GM23338 (cell line): ENCODE measurements at regions not wholly inside any gene's neighbourhood (a gene's known extent, or its start where the extent isn't known, plus 50 kb on each side); places are given as distances from the start of the nearest gene placed in this dataset.

Experiments
- ATAC-seq: fragments of 200-7000 bp; cut with Tn5 transposase; 3 replicates; pipeline ENCODE4 v1.9.1; 2020
- DNase-seq: peaks from one replicate; pipeline ENCODE4 v3.0.0-alpha.2; 2015; ENCODE audit warnings: low spot score
- H2AFZ ChIP-seq: fragments of 200-600 bp; sonication (generic); 2 replicates; pipeline ENCODE4 v1.8.0; 2016; ENCODE audit warnings: antibody characterized with exemption, mild to moderate bottlenecking, moderate library complexity
- H3F3A ChIP-seq: fragments of 200-600 bp; sonication (generic); replicated peaks from 2 replicates; pipeline ENCODE4 v1.8.0; 2017; ENCODE audit warnings: antibody characterized with exemption, mixed run types, low read depth
- H3K27ac ChIP-seq: fragments of 200-600 bp; sonication (generic); 2 replicates; pipeline ENCODE4 v1.6.1; 2016; ENCODE audit warnings: low read depth
- H3K27me3 ChIP-seq: fragments of 200-600 bp; sonication (generic); 2 replicates; pipeline ENCODE4 v1.8.0; 2016; ENCODE audit warnings: mild to moderate bottlenecking, mixed run types, moderate library complexity; ENCODE audit not compliant: insufficient read depth
- H3K36me3 ChIP-seq: fragments of 200-600 bp; sonication (generic); 2 replicates; pipeline ENCODE4 v1.8.0; 2016; ENCODE audit warnings: mild to moderate bottlenecking; ENCODE audit not compliant: insufficient read depth
- H3K4me1 ChIP-seq: fragments of 200-600 bp; sonication (generic); 2 replicates; pipeline ENCODE4 v1.8.0; 2016; ENCODE audit warnings: mild to moderate bottlenecking, moderate library complexity; ENCODE audit not compliant: insufficient read depth
- H3K4me2 ChIP-seq: fragments of 200-600 bp; sonication (generic); 2 replicates; pipeline ENCODE4 v1.7.1; 2017; ENCODE audit warnings: mixed run types
- H3K4me3 ChIP-seq: fragments of 200-600 bp; sonication (generic); 2 replicates; pipeline ENCODE4 v1.6.1; 2016; ENCODE audit warnings: mixed run types
- H3K79me2 ChIP-seq: fragments of 200-600 bp; sonication (generic); replicated peaks from 2 replicates; pipeline ENCODE4 v1.8.0; 2017; ENCODE audit warnings: mild to moderate bottlenecking; ENCODE audit not compliant: insufficient read depth
- H3K9me2 ChIP-seq: fragments of 200-600 bp; sonication (generic); 2 replicates; pipeline ENCODE4 v1.8.0; 2017; ENCODE audit not compliant: insufficient read depth
- H4K20me1 ChIP-seq: fragments of 200-600 bp; sonication (generic); replicated peaks from 2 replicates; pipeline ENCODE4 v1.8.0; 2017; ENCODE audit warnings: mild to moderate bottlenecking; ENCODE audit not compliant: insufficient read depth
- H3K27ac Mint-ChIP-seq: 2 replicates; pipeline ENCODE4 v1.8.0; 2020; ENCODE audit warnings: inconsistent platforms, mild to moderate bottlenecking, moderate library complexity, mixed read lengths
- H3K27me3 Mint-ChIP-seq: 3 replicates; pipeline ENCODE4 v1.8.0; 2022; ENCODE audit warnings: low read depth, mild to moderate bottlenecking, moderate library complexity, mixed read lengths, inconsistent platforms; ENCODE audit not compliant: insufficient read depth, poor library complexity
- H3K36me3 Mint-ChIP-seq: 3 replicates; pipeline ENCODE4 v1.8.0; 2021; ENCODE audit warnings: low read depth, mild to moderate bottlenecking, inconsistent platforms, moderate library complexity, mixed read lengths
- H3K4me1 Mint-ChIP-seq: 3 replicates; pipeline ENCODE4 v1.8.0; 2020; ENCODE audit warnings: mild to moderate bottlenecking, inconsistent platforms, mixed read lengths
- H3K4me3 Mint-ChIP-seq: 3 replicates; pipeline ENCODE4 v1.8.0; 2021; ENCODE audit warnings: moderate library complexity, mild to moderate bottlenecking, inconsistent platforms, mixed read lengths
- H3K9me3 Mint-ChIP-seq: 3 replicates; pipeline ENCODE4 v1.8.0; 2020; ENCODE audit warnings: moderate library complexity, mild to moderate bottlenecking, inconsistent platforms, mixed read lengths
- CREB1 ChIP-seq: fragments of 250-450 bp; sonication (Bioruptor Pico); IDR thresholded peaks from 2 replicates; pipeline ENCODE4 v1.5.0; 2020; ENCODE audit warnings: low read depth, mild to moderate bottlenecking, moderate library complexity
- EZH2 ChIP-seq: fragments of 200-600 bp; sonication (generic); IDR thresholded peaks from one replicate; pipeline ENCODE4 v1.8.0; 2017; ENCODE audit warnings: antibody characterized with exemption, mild to moderate bottlenecking, low read depth; ENCODE audit not compliant: unreplicated experiment
- EZH2phosphoT487 ChIP-seq: fragments of 200-600 bp; sonication (generic); IDR thresholded peaks from one replicate; pipeline ENCODE4 v1.8.1; 2018; ENCODE audit warnings: antibody characterized with exemption; ENCODE audit not compliant: unreplicated experiment
- JUNB ChIP-seq: IDR thresholded peaks from one replicate; pipeline ENCODE4 v1.6.1; 2016; ENCODE audit warnings: antibody characterized with exemption; ENCODE audit not compliant: unreplicated experiment
- NANOG ChIP-seq: IDR thresholded peaks from 2 replicates; pipeline ENCODE4 v1.6.1; 2016; ENCODE audit warnings: antibody characterized with exemption, borderline replicate concordance
- POLR2AphosphoS5 ChIP-seq: IDR thresholded peaks from 2 replicates; pipeline ENCODE4 v1.6.1; 2016; ENCODE audit warnings: antibody characterized with exemption, low read depth
- STAT1 ChIP-seq: IDR thresholded peaks from one replicate; pipeline ENCODE4 v1.6.1; 2016; ENCODE audit warnings: antibody characterized with exemption; ENCODE audit not compliant: unreplicated experiment
- ZNF114 ChIP-seq: fragments of 250-450 bp; sonication (Bioruptor Pico); IDR thresholded peaks from 2 replicates; pipeline ENCODE4 v1.5.0; 2020; ENCODE audit warnings: mild to moderate bottlenecking, moderate library complexity
- ZNF331 ChIP-seq: fragments of 250-450 bp; sonication (Bioruptor Pico); IDR thresholded peaks from 2 replicates; pipeline ENCODE4 v1.5.0; 2020; ENCODE audit warnings: low read depth, mild to moderate bottlenecking, moderate library complexity
- TF ChIP-seq, protein P1 (sequence below): IDR thresholded peaks from one replicate; pipeline ENCODE4 v1.6.1; 2018; ENCODE audit warnings: antibody characterized with exemption; ENCODE audit not compliant: unreplicated experiment
- TF ChIP-seq, protein P2 (sequence below): IDR thresholded peaks from 2 replicates; pipeline ENCODE4 v1.6.1; 2016; ENCODE audit warnings: antibody characterized with exemption
- TF ChIP-seq, protein P3 (sequence below), 2 experiments: fragments of 200-600 bp in 1 of 2; sonication (generic) in 1 of 2; conservative IDR thresholded peaks; 2 replicates each; pipeline versions ENCODE4 v1.5.1 to v1.6.1; 2016 to 2017; ENCODE audit warnings: antibody characterized with exemption in 2 of 2, low read depth in 2 of 2, mild to moderate bottlenecking in 2 of 2, moderate library complexity in 1 of 2
- TF ChIP-seq, protein P4 (sequence below): fragments of 250-450 bp; sonication (Bioruptor Pico); IDR thresholded peaks from 2 replicates; pipeline ENCODE4 v1.5.0; 2020; ENCODE audit warnings: mild to moderate bottlenecking, moderate library complexity

DNA sequence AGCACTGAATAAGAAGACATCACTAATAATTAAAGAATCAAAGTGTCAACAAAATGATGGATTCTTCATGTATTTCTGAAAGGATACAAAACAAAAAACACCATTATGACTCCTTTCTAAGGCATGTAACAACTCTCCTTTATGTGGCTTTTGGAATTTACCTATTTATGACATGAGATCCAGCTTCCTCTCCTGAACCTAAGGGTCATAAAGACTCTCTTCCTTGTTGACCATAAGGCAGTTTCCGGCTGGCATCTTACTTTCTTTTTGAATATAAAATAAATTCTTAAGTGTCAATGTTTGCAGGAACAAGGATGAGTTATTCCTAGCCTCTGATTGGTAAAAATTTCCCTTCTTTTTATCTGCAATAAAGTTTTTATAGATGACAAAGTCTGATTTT lies 111.1 kb upstream of the GRPR start (continued):
- TF ChIP-seq, protein P1, sequence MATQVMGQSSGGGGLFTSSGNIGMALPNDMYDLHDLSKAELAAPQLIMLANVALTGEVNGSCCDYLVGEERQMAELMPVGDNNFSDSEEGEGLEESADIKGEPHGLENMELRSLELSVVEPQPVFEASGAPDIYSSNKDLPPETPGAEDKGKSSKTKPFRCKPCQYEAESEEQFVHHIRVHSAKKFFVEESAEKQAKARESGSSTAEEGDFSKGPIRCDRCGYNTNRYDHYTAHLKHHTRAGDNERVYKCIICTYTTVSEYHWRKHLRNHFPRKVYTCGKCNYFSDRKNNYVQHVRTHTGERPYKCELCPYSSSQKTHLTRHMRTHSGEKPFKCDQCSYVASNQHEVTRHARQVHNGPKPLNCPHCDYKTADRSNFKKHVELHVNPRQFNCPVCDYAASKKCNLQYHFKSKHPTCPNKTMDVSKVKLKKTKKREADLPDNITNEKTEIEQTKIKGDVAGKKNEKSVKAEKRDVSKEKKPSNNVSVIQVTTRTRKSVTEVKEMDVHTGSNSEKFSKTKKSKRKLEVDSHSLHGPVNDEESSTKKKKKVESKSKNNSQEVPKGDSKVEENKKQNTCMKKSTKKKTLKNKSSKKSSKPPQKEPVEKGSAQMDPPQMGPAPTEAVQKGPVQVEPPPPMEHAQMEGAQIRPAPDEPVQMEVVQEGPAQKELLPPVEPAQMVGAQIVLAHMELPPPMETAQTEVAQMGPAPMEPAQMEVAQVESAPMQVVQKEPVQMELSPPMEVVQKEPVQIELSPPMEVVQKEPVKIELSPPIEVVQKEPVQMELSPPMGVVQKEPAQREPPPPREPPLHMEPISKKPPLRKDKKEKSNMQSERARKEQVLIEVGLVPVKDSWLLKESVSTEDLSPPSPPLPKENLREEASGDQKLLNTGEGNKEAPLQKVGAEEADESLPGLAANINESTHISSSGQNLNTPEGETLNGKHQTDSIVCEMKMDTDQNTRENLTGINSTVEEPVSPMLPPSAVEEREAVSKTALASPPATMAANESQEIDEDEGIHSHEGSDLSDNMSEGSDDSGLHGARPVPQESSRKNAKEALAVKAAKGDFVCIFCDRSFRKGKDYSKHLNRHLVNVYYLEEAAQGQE: no peak
- TF ChIP-seq EZH2: no peak
- no peak for TF ChIP-seq EZH2phosphoT487
- TF ChIP-seq, protein P2, sequence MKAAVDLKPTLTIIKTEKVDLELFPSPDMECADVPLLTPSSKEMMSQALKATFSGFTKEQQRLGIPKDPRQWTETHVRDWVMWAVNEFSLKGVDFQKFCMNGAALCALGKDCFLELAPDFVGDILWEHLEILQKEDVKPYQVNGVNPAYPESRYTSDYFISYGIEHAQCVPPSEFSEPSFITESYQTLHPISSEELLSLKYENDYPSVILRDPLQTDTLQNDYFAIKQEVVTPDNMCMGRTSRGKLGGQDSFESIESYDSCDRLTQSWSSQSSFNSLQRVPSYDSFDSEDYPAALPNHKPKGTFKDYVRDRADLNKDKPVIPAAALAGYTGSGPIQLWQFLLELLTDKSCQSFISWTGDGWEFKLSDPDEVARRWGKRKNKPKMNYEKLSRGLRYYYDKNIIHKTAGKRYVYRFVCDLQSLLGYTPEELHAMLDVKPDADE: no peak
- no peak for TF ChIP-seq STAT1
- TF ChIP-seq, protein P3, sequence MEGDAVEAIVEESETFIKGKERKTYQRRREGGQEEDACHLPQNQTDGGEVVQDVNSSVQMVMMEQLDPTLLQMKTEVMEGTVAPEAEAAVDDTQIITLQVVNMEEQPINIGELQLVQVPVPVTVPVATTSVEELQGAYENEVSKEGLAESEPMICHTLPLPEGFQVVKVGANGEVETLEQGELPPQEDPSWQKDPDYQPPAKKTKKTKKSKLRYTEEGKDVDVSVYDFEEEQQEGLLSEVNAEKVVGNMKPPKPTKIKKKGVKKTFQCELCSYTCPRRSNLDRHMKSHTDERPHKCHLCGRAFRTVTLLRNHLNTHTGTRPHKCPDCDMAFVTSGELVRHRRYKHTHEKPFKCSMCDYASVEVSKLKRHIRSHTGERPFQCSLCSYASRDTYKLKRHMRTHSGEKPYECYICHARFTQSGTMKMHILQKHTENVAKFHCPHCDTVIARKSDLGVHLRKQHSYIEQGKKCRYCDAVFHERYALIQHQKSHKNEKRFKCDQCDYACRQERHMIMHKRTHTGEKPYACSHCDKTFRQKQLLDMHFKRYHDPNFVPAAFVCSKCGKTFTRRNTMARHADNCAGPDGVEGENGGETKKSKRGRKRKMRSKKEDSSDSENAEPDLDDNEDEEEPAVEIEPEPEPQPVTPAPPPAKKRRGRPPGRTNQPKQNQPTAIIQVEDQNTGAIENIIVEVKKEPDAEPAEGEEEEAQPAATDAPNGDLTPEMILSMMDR (conservative IDR thresholded peaks at IDR 0.05; ENCODE audit: low read depth in 2 of 2): no peak
- no peak for TF ChIP-seq CREB1 (CRISPR knock-in tag)
- no peak for TF ChIP-seq ZNF114 (CRISPR knock-in tag)
- no peak for TF ChIP-seq ZNF331
- no peak for TF ChIP-seq POLR2AphosphoS5

DNA sequence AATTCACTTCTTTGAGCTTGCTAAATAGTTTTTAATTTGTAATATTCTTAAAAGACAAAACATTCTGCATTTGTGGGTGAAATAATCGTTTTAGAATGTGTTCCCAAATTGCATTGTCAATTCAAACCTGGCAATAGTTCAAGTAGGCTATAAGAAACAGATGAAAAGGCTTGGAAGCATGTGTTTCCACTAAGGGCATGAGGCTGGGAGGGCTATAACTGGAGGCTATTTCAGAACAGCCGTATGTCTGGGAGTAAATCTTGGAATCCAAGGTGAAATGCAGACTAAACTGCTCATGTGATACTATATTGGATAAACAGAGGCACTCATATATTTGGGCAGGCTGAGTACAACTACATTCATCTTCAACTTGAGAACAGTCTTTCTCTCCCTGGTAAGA lies 117.4 kb upstream of the GRPR start:
- H3K4me1 Mint-ChIP-seq: peaks cover 4% of the 10 kb centered on the region; the same call in 1 of the 3 replicates
- peaks cover 11% of the 10 kb centered on the region for H3K36me3 Mint-ChIP-seq
- Histone ChIP-seq H3F3A (no peaks in the 10 kb centered on the region), H3K9me2 (no peaks in the 10 kb centered on the region), H3K4me2 (no peak overlapping the region), H4K20me1 (no peaks in the 10 kb centered on the region), H3K4me1 (0 out of 2 replicates have a peak, but pooled peaks cover 5% of the 10 kb centered on the region), H3K27ac (no peak overlapping the region), H3K79me2 (no peaks in the 10 kb centered on the region), H3K36me3 (no peaks in the 10 kb centered on the region), H3K27me3 (no peaks in the 10 kb centered on the region), H3K4me3 (no peak overlapping the region), H2AFZ (no peak overlapping the region)
- no peak for ATAC-seq
- DNase-seq: no peak
- no peaks in the 10 kb centered on the region for H3K27me3 Mint-ChIP-seq
- H3K9me3 Mint-ChIP-seq: peaks cover 12% of the 10 kb centered on the region; the same call in 2 of the 3 replicates
- no peak overlapping the region for H3K4me3 Mint-ChIP-seq
- no peak overlapping the region for H3K27ac Mint-ChIP-seq
- TF ChIP-seq CREB1 (CRISPR knock-in tag) (no peak), STAT1 (no peak), NANOG (no peak), EZH2 (no peak), JUNB (no peak), ZNF331 (no peak), ZNF114 (CRISPR knock-in tag) (no peak), EZH2phosphoT487 (no peak), POLR2AphosphoS5 (no peak)
- TF ChIP-seq, protein P4, sequence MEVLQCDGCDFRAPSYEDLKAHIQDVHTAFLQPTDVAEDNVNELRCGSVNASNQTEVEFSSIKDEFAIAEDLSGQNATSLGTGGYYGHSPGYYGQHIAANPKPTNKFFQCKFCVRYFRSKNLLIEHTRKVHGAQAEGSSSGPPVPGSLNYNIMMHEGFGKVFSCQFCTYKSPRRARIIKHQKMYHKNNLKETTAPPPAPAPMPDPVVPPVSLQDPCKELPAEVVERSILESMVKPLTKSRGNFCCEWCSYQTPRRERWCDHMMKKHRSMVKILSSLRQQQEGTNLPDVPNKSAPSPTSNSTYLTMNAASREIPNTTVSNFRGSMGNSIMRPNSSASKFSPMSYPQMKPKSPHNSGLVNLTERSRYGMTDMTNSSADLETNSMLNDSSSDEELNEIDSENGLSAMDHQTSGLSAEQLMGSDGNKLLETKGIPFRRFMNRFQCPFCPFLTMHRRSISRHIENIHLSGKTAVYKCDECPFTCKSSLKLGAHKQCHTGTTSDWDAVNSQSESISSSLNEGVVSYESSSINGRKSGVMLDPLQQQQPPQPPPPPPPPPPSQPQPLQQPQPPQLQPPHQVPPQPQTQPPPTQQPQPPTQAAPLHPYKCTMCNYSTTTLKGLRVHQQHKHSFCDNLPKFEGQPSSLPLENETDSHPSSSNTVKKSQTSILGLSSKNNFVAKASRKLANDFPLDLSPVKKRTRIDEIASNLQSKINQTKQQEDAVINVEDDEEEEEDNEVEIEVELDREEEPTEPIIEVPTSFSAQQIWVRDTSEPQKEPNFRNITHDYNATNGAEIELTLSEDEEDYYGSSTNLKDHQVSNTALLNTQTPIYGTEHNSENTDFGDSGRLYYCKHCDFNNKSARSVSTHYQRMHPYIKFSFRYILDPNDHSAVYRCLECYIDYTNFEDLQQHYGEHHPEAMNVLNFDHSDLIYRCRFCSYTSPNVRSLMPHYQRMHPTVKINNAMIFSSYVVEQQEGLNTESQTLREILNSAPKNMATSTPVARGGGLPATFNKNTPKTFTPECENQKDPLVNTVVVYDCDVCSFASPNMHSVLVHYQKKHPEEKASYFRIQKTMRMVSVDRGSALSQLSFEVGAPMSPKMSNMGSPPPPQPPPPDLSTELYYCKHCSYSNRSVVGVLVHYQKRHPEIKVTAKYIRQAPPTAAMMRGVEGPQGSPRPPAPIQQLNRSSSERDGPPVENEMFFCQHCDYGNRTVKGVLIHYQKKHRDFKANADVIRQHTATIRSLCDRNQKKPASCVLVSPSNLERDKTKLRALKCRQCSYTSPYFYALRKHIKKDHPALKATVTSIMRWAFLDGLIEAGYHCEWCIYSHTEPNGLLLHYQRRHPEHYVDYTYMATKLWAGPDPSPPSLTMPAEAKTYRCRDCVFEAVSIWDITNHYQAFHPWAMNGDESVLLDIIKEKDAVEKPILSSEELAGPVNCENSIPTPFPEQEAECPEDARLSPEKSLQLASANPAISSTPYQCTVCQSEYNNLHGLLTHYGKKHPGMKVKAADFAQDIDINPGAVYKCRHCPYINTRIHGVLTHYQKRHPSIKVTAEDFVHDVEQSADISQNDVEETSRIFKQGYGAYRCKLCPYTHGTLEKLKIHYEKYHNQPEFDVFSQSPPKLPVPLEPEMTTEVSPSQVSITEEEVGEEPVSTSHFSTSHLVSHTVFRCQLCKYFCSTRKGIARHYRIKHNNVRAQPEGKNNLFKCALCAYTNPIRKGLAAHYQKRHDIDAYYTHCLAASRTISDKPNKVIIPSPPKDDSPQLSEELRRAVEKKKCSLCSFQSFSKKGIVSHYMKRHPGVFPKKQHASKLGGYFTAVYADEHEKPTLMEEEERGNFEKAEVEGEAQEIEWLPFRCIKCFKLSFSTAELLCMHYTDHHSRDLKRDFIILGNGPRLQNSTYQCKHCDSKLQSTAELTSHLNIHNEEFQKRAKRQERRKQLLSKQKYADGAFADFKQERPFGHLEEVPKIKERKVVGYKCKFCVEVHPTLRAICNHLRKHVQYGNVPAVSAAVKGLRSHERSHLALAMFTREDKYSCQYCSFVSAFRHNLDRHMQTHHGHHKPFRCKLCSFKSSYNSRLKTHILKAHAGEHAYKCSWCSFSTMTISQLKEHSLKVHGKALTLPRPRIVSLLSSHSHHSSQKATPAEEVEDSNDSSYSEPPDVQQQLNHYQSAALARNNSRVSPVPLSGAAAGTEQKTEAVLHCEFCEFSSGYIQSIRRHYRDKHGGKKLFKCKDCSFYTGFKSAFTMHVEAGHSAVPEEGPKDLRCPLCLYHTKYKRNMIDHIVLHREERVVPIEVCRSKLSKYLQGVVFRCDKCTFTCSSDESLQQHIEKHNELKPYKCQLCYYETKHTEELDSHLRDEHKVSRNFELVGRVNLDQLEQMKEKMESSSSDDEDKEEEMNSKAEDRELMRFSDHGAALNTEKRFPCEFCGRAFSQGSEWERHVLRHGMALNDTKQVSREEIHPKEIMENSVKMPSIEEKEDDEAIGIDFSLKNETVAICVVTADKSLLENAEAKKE (CRISPR knock-in tag): no peak
